Transverse colon (tissue), 4 donors: ENCODE measurements at regions not wholly inside any gene's neighbourhood (a gene's known extent, or its start where the extent isn't known, plus 50 kb on each side); places are given as distances from the start of the nearest gene placed in this dataset.

Experiments
- EP300 ChIP-seq: sonication (generic); formaldehyde crosslinking; IDR thresholded peaks from one replicate; pipeline ENCODE4 v1.6.1; 2017; ENCODE audit warnings: antibody characterized with exemption, low read depth
- POLR2AphosphoS5 ChIP-seq, 3 donors: sonication (generic); formaldehyde crosslinking; IDR thresholded peaks; one replicate each; pipeline ENCODE4 v1.6.1; 2016; ENCODE audit warnings: antibody characterized with exemption in 3 of 3
- TF ChIP-seq, protein P1 (sequence below), 5 experiments: fragments of 200-600 bp in 3 of 5; fragments of 450-650 bp in 2 of 5; sonication (generic) in 3 of 5; IDR thresholded peaks; 1 replicate in 2 of 5; 2 replicates in 3 of 5; pipeline ENCODE4 v1.5.1; 2016 to 2017; ENCODE audit warnings: antibody characterized with exemption in 5 of 5, inconsistent platforms in 3 of 5, mild to moderate bottlenecking in 2 of 5, moderate library complexity in 1 of 5

DNA sequence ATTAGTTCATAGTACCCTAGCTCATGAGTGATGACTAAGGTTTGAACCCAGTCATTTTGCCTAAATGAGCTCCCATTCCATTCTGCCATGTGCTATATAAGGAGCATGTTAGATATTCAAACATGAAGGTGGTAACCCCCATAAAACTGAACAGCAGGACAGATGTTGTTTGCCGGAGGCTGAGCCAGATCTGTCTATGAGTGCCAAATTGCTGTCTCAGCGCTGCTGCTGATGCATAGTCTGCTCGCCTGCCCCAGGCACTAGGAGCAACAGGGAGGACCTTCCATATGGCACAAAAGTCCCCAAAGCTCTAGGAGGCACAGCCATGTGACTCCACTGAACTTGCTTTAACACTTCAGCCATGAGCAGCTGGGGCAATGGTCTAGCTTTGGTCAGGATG, 466.0 kb upstream of the GHITM start:
- no peak for TF ChIP-seq EP300
- no peak for TF ChIP-seq POLR2AphosphoS5 (IDR thresholded peaks at IDR 0.05)
- TF ChIP-seq, protein P1, sequence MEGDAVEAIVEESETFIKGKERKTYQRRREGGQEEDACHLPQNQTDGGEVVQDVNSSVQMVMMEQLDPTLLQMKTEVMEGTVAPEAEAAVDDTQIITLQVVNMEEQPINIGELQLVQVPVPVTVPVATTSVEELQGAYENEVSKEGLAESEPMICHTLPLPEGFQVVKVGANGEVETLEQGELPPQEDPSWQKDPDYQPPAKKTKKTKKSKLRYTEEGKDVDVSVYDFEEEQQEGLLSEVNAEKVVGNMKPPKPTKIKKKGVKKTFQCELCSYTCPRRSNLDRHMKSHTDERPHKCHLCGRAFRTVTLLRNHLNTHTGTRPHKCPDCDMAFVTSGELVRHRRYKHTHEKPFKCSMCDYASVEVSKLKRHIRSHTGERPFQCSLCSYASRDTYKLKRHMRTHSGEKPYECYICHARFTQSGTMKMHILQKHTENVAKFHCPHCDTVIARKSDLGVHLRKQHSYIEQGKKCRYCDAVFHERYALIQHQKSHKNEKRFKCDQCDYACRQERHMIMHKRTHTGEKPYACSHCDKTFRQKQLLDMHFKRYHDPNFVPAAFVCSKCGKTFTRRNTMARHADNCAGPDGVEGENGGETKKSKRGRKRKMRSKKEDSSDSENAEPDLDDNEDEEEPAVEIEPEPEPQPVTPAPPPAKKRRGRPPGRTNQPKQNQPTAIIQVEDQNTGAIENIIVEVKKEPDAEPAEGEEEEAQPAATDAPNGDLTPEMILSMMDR (IDR thresholded peaks at IDR 0.05): no peak
